ENCODE measurements at regions not wholly inside any gene's neighbourhood (a gene's known extent, or its start where the extent isn't known, plus 50 kb on each side); places are given as distances from the start of the nearest gene placed in this dataset.

DNA sequence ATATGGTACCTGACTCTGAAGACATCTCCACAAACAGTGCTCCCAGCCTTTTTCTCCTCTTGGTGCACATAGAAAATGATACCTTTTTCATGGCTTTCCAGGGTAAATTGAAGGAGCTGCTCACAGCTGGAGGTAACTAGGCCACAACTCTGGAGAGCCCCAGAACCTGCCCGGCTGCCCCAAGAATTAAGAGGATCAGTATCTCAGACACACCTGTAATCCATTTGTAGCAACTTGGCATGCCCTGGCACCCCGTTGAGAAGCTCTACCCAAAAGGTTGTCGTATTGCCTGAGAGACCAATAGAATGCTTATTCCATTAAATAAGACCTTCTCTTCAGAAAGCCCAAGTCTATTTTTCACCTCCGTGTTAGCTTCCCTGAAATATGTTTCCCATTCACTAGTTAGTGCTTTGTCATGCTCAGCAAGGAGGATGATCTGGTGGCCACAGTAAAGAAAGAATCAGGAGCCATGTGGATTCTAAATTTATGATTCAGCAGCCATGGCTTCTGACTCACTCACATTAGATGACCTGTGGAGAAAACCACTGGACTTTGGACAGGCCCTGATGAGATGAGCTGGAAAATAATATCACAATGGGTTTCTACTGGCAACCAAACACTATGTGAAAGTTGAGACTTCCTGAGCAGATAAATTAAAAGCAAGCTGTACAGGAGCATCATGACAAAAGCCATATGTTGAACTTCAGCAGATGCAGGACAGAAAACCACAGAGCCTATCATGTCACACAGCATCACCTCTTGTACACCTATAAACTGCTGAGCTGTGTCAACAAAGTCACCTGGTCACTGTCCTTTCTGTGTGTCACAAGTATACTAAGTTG is 253.3 kb upstream of the OSR1 start:
- Histone ChIP-seq H2AFZ (ENCODE audit: low read length) (no peak overlapping the region), H3K23ac (ENCODE audit: insufficient read length, low read depth, low read length) (no peak overlapping the region), H3K27me3 (ENCODE audit: insufficient read depth, low read length) (no peaks in the 10 kb centered on the region), H3K14ac (ENCODE audit: insufficient read depth, low read length) (no peak overlapping the region), H2BK120ac (ENCODE audit: low read depth, low read length, poor library complexity, severe bottlenecking) (no peak overlapping the region), H3T11ph (ENCODE audit: low read length) (no peak overlapping the region), H3K4me1 (ENCODE audit: insufficient read depth, low read length) (no peaks in the 10 kb centered on the region), H3K9me3 (ENCODE audit: control insufficient read depth, low read depth, low read length) (peaks cover 7% of the 10 kb centered on the region), H4K91ac (ENCODE audit: insufficient read length, low read depth, low read length) (no peak overlapping the region), H3K27ac (ENCODE audit: insufficient read length, low read depth, low read length) (no peak overlapping the region), H3K56ac (ENCODE audit: insufficient read length, low read depth, low read length) (no peak overlapping the region), H2BK5ac (ENCODE audit: insufficient read length, low read length) (no peak overlapping the region), H3K9ac (ENCODE audit: extremely low read depth, insufficient read length, low read length) (no peak overlapping the region), H4K20me1 (ENCODE audit: control insufficient read depth, insufficient read depth, insufficient read length) (no peaks in the 10 kb centered on the region), H2BK20ac (ENCODE audit: low read depth, low read length, poor library complexity, severe bottlenecking) (no peak overlapping the region), H4K5ac (ENCODE audit: insufficient read length, low read depth, low read length) (no peak overlapping the region), H4K8ac (replicated peaks; ENCODE audit: insufficient read length, low read depth, low read length) (no peak overlapping the region), H2BK12ac (ENCODE audit: insufficient read length, low read depth, low read length) (no peak overlapping the region), H3K18ac (ENCODE audit: insufficient read length, low read depth, low read length) (no peak overlapping the region), H3K79me1 (ENCODE audit: insufficient read depth, low read depth, low read length, poor library complexity, severe bottlenecking) (no peaks in the 10 kb centered on the region), H2BK15ac (ENCODE audit: low read depth, low read length) (no peak overlapping the region), H3K4me2 (ENCODE audit: insufficient read depth, insufficient read length, low read length) (no peak overlapping the region), H3K4ac (ENCODE audit: low read depth, low read length) (no peak overlapping the region), H3K23me2 (ENCODE audit: insufficient read length, low read depth, low read length, poor library complexity, severe bottlenecking) (no peaks in the 10 kb centered on the region), H2AK5ac (ENCODE audit: insufficient read length, low read length) (no peak overlapping the region), H3K79me2 (ENCODE audit: insufficient read depth, low read length) (no peaks in the 10 kb centered on the region)
- Mint-ChIP-seq H3K27ac (no peak overlapping the region), H3K27me3 (ENCODE audit: low read depth) (peaks cover 6% of the 10 kb centered on the region), H3K4me3 (no peak overlapping the region), H3K36me3 (ENCODE audit: insufficient read depth in 1 of 3, low read depth in 3 of 3) (peaks cover 9 to 23% (median 20%) of the 10 kb centered on the region in 3 experiments), H3K9me3 (peaks cover 21 to 28% of the 10 kb centered on the region in 2 experiments), H3K4me1 (peaks cover 4 to 6% of the 10 kb centered on the region in 2 experiments)
- no CpG with 5 or more reads among the region's 4 CpGs for WGBS (ENCODE audit: extremely low coverage, insufficient read length, low lambda C conversion rate)
- TF ChIP-seq, protein P1, sequence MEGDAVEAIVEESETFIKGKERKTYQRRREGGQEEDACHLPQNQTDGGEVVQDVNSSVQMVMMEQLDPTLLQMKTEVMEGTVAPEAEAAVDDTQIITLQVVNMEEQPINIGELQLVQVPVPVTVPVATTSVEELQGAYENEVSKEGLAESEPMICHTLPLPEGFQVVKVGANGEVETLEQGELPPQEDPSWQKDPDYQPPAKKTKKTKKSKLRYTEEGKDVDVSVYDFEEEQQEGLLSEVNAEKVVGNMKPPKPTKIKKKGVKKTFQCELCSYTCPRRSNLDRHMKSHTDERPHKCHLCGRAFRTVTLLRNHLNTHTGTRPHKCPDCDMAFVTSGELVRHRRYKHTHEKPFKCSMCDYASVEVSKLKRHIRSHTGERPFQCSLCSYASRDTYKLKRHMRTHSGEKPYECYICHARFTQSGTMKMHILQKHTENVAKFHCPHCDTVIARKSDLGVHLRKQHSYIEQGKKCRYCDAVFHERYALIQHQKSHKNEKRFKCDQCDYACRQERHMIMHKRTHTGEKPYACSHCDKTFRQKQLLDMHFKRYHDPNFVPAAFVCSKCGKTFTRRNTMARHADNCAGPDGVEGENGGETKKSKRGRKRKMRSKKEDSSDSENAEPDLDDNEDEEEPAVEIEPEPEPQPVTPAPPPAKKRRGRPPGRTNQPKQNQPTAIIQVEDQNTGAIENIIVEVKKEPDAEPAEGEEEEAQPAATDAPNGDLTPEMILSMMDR (conservative IDR thresholded peaks at IDR 0.05): no peak
- DNase-seq: no peak

Measured in H9 (cell line).